WTC11 (cell line): ENCODE measurements at regions not wholly inside any gene's neighbourhood (a gene's known extent, or its start where the extent isn't known, plus 50 kb on each side); places are given as distances from the start of the nearest gene placed in this dataset.

ENCODE experiments used
- ATAC-seq: fragments of 200-7000 bp; cut with Tn5 transposase; 2 replicates; pipeline ENCODE4 v1.10.0; 2021; ENCODE audit warnings: mild to moderate bottlenecking, moderate library complexity
- CTCF ChIA-PET: fragments of 300-600 bp; sonication (Branson Sonifier 250); formaldehyde crosslinking; loops from one replicate; lab custom pipeline; 2021; ENCODE audit warnings: antibody characterized with exemption; lab: Charles Lee
- POLR2A ChIA-PET: fragments of 350-600 bp; sonication (Branson Sonifier 250); formaldehyde crosslinking; loops from one replicate; lab custom pipeline; 2021; ENCODE audit warnings: antibody characterized with exemption; lab: Charles Lee
- DNase-seq: peaks from one replicate; pipeline ENCODE4 v3.0.0; 2021; ENCODE audit warnings: low spot score
- H3K27ac Mint-ChIP-seq: 2 replicates; pipeline ENCODE4 v1.8.0; 2021; ENCODE audit warnings: mixed read lengths
- H3K27me3 Mint-ChIP-seq: 2 replicates; pipeline ENCODE4 v1.8.0; 2021; ENCODE audit warnings: low read depth, mild to moderate bottlenecking, moderate library complexity, mixed read lengths
- H3K36me3 Mint-ChIP-seq: 2 replicates; pipeline ENCODE4 v1.8.0; 2021; ENCODE audit warnings: mixed read lengths
- H3K4me1 Mint-ChIP-seq: 2 replicates; pipeline ENCODE4 v1.8.0; 2022; ENCODE audit warnings: mixed read lengths
- H3K4me3 Mint-ChIP-seq: 2 replicates; pipeline ENCODE4 v1.8.0; 2021; ENCODE audit warnings: mild to moderate bottlenecking, moderate library complexity, mixed read lengths
- H3K9me3 Mint-ChIP-seq: 2 replicates; pipeline ENCODE4 v1.8.0; 2021; ENCODE audit warnings: mixed read lengths
- CTCF ChIP-seq: fragments of 200-600 bp; IDR thresholded peaks from 2 replicates; pipeline ENCODE4 v1.8.0; 2022; ENCODE audit warnings: antibody characterized with exemption
- E2F1 ChIP-seq: sonication (generic); formaldehyde crosslinking; IDR thresholded peaks from 2 replicates; pipeline ENCODE4 v1.8.0; 2022; ENCODE audit warnings: mild to moderate bottlenecking, missing genetic modification reagents
- E2F4 ChIP-seq: sonication (generic); formaldehyde crosslinking; IDR thresholded peaks from 2 replicates; pipeline ENCODE4 v1.8.1; 2022; ENCODE audit warnings: low read depth, mild to moderate bottlenecking, moderate library complexity, missing genetic modification reagents, borderline replicate concordance
- GABPB1 ChIP-seq: sonication (generic); formaldehyde crosslinking; IDR thresholded peaks from 2 replicates; pipeline ENCODE4 v1.8.1; 2023; ENCODE audit warnings: mild to moderate bottlenecking, missing genetic modification reagents
- MYBL2 ChIP-seq: sonication (generic); formaldehyde crosslinking; IDR thresholded peaks from 2 replicates; pipeline ENCODE4 v1.8.1; 2023; ENCODE audit warnings: mild to moderate bottlenecking, moderate library complexity, missing genetic modification reagents
- NFE2L1 ChIP-seq: sonication (generic); formaldehyde crosslinking; IDR thresholded peaks from 2 replicates; pipeline ENCODE4 v1.8.1; 2023; ENCODE audit warnings: missing genetic modification reagents
- RELA ChIP-seq: sonication (generic); formaldehyde crosslinking; IDR thresholded peaks from 2 replicates; pipeline ENCODE4 v1.8.1; 2022; ENCODE audit warnings: missing genetic modification reagents, mild to moderate bottlenecking, borderline replicate concordance
- RORB ChIP-seq: fragments of 250-450 bp; sonication (Bioruptor Pico); IDR thresholded peaks from 2 replicates; pipeline ENCODE4 v1.9.0; 2021; ENCODE audit warnings: mild to moderate bottlenecking
- SMAD3 ChIP-seq: sonication (generic); formaldehyde crosslinking; IDR thresholded peaks from 2 replicates; pipeline ENCODE4 v1.8.0; 2022; ENCODE audit warnings: missing genetic modification reagents, mild to moderate bottlenecking, borderline replicate concordance
- SP1 ChIP-seq: sonication (generic); formaldehyde crosslinking; conservative IDR thresholded peaks from 2 replicates; pipeline ENCODE4 v1.8.1; 2022; ENCODE audit warnings: missing genetic modification reagents
- USF2 ChIP-seq: sonication (generic); formaldehyde crosslinking; IDR thresholded peaks from 2 replicates; pipeline ENCODE4 v1.8.1; 2023; ENCODE audit warnings: mild to moderate bottlenecking, missing genetic modification reagents, moderate library complexity
- ZBTB43 ChIP-seq: sonication (generic); formaldehyde crosslinking; IDR thresholded peaks from 2 replicates; pipeline ENCODE4 v1.8.1; 2023; ENCODE audit warnings: mild to moderate bottlenecking, missing genetic modification reagents
- ZNF416 ChIP-seq: fragments of 250-450 bp; sonication (Bioruptor Pico); IDR thresholded peaks from 2 replicates; pipeline ENCODE4 v1.9.0; 2021; ENCODE audit warnings: mild to moderate bottlenecking, inconsistent platforms
- ZNF423 ChIP-seq: fragments of 250-450 bp; sonication (Bioruptor Pico); IDR thresholded peaks from 2 replicates; pipeline ENCODE4 v2.1.2; 2022; ENCODE audit warnings: mild to moderate bottlenecking, moderate library complexity
- ZSCAN18 ChIP-seq: fragments of 250-450 bp; sonication (Bioruptor Pico); IDR thresholded peaks from 2 replicates; pipeline ENCODE4 v2.1.2; 2022; ENCODE audit warnings: mild to moderate bottlenecking, moderate library complexity
- TF ChIP-seq, protein P1 (sequence below): fragments of 250-450 bp; sonication (Bioruptor Pico); IDR thresholded peaks from 2 replicates; pipeline ENCODE4 v1.8.0; 2021; ENCODE audit warnings: mild to moderate bottlenecking
- TF ChIP-seq, protein P2 (sequence below): sonication (generic); formaldehyde crosslinking; IDR thresholded peaks from 2 replicates; pipeline ENCODE4 v1.8.0; 2022; ENCODE audit warnings: missing genetic modification reagents

GRCh38 chr18:53686965-53687364 lies 537.5 kb downstream of the MBD2 start:
- ChIA-PET POLR2A (no interaction called here), CTCF (interaction anchor here (0.8 to 1.1 kb wide), 5 partner anchors 12 to 441 kb away, joined by 3 to 4 read pairs (median 3); no protein-coding TSS in a partner anchor)
- Mint-ChIP-seq H3K27ac (no peak overlapping the region), H3K36me3 (no peaks in the 10 kb centered on the region), H3K9me3 (no peaks in the 10 kb centered on the region), H3K4me3 (no peak overlapping the region), H3K4me1 (peaks cover 8% of the 10 kb centered on the region), H3K27me3 (no peaks in the 10 kb centered on the region)
- ATAC-seq (no peak), DNase-seq (no peak)
- no peak for TF ChIP-seq E2F4 (CRISPR knock-in tag)
- no peak for TF ChIP-seq GABPB1 (CRISPR knock-in tag)
- TF ChIP-seq, protein P1, sequence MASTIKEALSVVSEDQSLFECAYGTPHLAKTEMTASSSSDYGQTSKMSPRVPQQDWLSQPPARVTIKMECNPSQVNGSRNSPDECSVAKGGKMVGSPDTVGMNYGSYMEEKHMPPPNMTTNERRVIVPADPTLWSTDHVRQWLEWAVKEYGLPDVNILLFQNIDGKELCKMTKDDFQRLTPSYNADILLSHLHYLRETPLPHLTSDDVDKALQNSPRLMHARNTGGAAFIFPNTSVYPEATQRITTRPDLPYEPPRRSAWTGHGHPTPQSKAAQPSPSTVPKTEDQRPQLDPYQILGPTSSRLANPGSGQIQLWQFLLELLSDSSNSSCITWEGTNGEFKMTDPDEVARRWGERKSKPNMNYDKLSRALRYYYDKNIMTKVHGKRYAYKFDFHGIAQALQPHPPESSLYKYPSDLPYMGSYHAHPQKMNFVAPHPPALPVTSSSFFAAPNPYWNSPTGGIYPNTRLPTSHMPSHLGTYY (CRISPR knock-in tag) = no peak
- no peak for TF ChIP-seq ZNF423
- no peak for TF ChIP-seq CTCF
- TF ChIP-seq RELA (CRISPR knock-in tag) = no peak
- TF ChIP-seq E2F1 = no peak
- no peak for TF ChIP-seq SMAD3
- TF ChIP-seq RORB = no peak
- TF ChIP-seq ZNF416 (CRISPR knock-in tag) = no peak
- no peak for TF ChIP-seq SP1 (CRISPR knock-in tag)
- no peak for TF ChIP-seq ZSCAN18
- TF ChIP-seq, protein P2, sequence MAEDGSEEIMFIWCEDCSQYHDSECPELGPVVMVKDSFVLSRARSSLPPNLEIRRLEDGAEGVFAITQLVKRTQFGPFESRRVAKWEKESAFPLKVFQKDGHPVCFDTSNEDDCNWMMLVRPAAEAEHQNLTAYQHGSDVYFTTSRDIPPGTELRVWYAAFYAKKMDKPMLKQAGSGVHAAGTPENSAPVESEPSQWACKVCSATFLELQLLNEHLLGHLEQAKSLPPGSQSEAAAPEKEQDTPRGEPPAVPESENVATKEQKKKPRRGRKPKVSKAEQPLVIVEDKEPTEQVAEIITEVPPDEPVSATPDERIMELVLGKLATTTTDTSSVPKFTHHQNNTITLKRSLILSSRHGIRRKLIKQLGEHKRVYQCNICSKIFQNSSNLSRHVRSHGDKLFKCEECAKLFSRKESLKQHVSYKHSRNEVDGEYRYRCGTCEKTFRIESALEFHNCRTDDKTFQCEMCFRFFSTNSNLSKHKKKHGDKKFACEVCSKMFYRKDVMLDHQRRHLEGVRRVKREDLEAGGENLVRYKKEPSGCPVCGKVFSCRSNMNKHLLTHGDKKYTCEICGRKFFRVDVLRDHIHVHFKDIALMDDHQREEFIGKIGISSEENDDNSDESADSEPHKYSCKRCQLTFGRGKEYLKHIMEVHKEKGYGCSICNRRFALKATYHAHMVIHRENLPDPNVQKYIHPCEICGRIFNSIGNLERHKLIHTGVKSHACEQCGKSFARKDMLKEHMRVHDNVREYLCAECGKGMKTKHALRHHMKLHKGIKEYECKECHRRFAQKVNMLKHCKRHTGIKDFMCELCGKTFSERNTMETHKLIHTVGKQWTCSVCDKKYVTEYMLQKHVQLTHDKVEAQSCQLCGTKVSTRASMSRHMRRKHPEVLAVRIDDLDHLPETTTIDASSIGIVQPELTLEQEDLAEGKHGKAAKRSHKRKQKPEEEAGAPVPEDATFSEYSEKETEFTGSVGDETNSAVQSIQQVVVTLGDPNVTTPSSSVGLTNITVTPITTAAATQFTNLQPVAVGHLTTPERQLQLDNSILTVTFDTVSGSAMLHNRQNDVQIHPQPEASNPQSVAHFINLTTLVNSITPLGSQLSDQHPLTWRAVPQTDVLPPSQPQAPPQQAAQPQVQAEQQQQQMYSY = no peak
- no peak for TF ChIP-seq ZBTB43
- no peak for TF ChIP-seq USF2
- no peak for TF ChIP-seq MYBL2 (CRISPR knock-in tag)
- no peak for TF ChIP-seq NFE2L1 (CRISPR knock-in tag)
